ENCODE measurements at regions not wholly inside any gene's neighbourhood (a gene's known extent, or its start where the extent isn't known, plus 50 kb on each side); places are given as distances from the start of the nearest gene placed in this dataset.
"Not testable (repeated sequence)": the region's sequence is repeated elsewhere in the genome, so short reads cannot be mapped to it uniquely, and the experiment has no call there.

GRCh38 chrX:786441-786881 is 155.9 kb downstream of the SHOX start:
- no peak for DNase-seq

GRCh38 chrX:784829-785228 is 154.2 kb downstream of the SHOX start:
- DNase-seq, result no peak

- no peak for DNase-seq
These were observed 150.9 kb downstream of the SHOX start for GRCh38 chrX:781224-782204.

GRCh38 chrX:776529-777230 is 146.1 kb downstream of the SHOX start:
- no peak for DNase-seq

GRCh38 chrX:776061-776460 is 145.5 kb downstream of the SHOX start:
- DNase-seq, result no peak

GRCh38 chrX:774536-774935 is 143.9 kb downstream of the SHOX start:
- no peak for DNase-seq

GRCh38 chrX:773292-774025 is 142.9 kb downstream of the SHOX start:
- DNase-seq, result no peak

GRCh38 chrX:771536-771935 is 140.9 kb downstream of the SHOX start:
- no peak for DNase-seq

GRCh38 chrX:769796-770195 is 139.2 kb downstream of the SHOX start:
- no peak for DNase-seq

- no peak for DNase-seq
These were observed 138.0 kb downstream of the SHOX start for GRCh38 chrX:768596-768995.

GRCh38 chrX:758917-759316 is 128.3 kb downstream of the SHOX start:
- no peak for DNase-seq

- no peak for DNase-seq
These were observed 120.2 kb downstream of the SHOX start for GRCh38 chrX:750812-751211.

GRCh38 chrX:750263-750662 is 119.7 kb downstream of the SHOX start:
- no peak for DNase-seq

- no peak for DNase-seq
These were observed 116.6 kb downstream of the SHOX start for GRCh38 chrX:747176-747575.

- no peak for DNase-seq
These were observed 109.0 kb downstream of the SHOX start for GRCh38 chrX:739611-740010.

- not testable (repeated sequence) for DNase-seq
These were observed 106.4 kb downstream of the SHOX start for GRCh38 chrX:737021-737420.

GRCh38 chrX:734362-734761 is 103.8 kb downstream of the SHOX start:
- no peak for DNase-seq

- DNase-seq, result no peak
These were observed 103.4 kb downstream of the SHOX start for GRCh38 chrX:733961-734360.

- DNase-seq, result no peak
These were observed 99.2 kb downstream of the SHOX start for GRCh38 chrX:729583-730409.

- DNase-seq, result not testable (repeated sequence)
These were observed 98.5 kb downstream of the SHOX start for GRCh38 chrX:729101-729500.

GRCh38 chrX:728639-729038 is 98.0 kb downstream of the SHOX start:
- DNase-seq, result not testable (repeated sequence)

Measured in CD4-positive, alpha-beta T cell treated with Interleukin-21 for 1 hour (primary cell).